GM23248 (cell line): ENCODE measurements at regions not wholly inside any gene's neighbourhood (a gene's known extent, or its start where the extent isn't known, plus 50 kb on each side); places are given as distances from the start of the nearest gene placed in this dataset.

Experiments used
- DNase-seq: peaks from one replicate; pipeline ENCODE4 v3.0.0-alpha.2; 2015
- H2AFZ ChIP-seq: fragments of 200-600 bp; sonication (generic); 2 replicates; pipeline ENCODE4 v1.6.1; 2016; ENCODE audit warnings: antibody characterized with exemption
- H3F3A ChIP-seq: fragments of 200-600 bp; sonication (generic); 2 replicates; pipeline ENCODE4 v1.6.1; 2016; ENCODE audit warnings: mild to moderate bottlenecking, antibody characterized with exemption, mixed run types; ENCODE audit not compliant: insufficient read depth
- H3K27ac ChIP-seq: fragments of 200-600 bp; sonication (generic); 2 replicates; pipeline ENCODE4 v1.5.1; 2016; ENCODE audit warnings: mild to moderate bottlenecking
- H3K27me3 ChIP-seq: fragments of 200-600 bp; sonication (generic); replicated peaks from 2 replicates; pipeline ENCODE4 v1.6.1; 2016; ENCODE audit warnings: mild to moderate bottlenecking; ENCODE audit not compliant: insufficient read depth
- H3K36me3 ChIP-seq: fragments of 200-600 bp; sonication (generic); 2 replicates; pipeline ENCODE4 v1.6.1; 2016; ENCODE audit warnings: low read depth, mild to moderate bottlenecking
- H3K4me1 ChIP-seq: fragments of 200-600 bp; sonication (generic); 2 replicates; pipeline ENCODE4 v1.6.1; 2016; ENCODE audit warnings: mild to moderate bottlenecking; ENCODE audit not compliant: insufficient read depth
- H3K4me2 ChIP-seq: fragments of 200-600 bp; sonication (generic); one replicate; pipeline ENCODE4 v1.6.1; 2016; ENCODE audit warnings: mild to moderate bottlenecking; ENCODE audit not compliant: unreplicated experiment
- H3K4me3 ChIP-seq: fragments of 200-600 bp; sonication (generic); 2 replicates; pipeline ENCODE4 v1.5.1; 2016; ENCODE audit warnings: mild to moderate bottlenecking
- H3K79me2 ChIP-seq: fragments of 200-600 bp; sonication (generic); 2 replicates; pipeline ENCODE4 v1.6.1; 2016; ENCODE audit warnings: mild to moderate bottlenecking; ENCODE audit not compliant: insufficient read depth
- H3K9ac ChIP-seq: fragments of 200-600 bp; sonication (generic); 2 replicates; pipeline ENCODE4 v1.6.1; 2016; ENCODE audit warnings: mild to moderate bottlenecking
- H3K9me2 ChIP-seq: fragments of 200-600 bp; sonication (generic); 2 replicates; pipeline ENCODE4 v1.6.1; 2016; ENCODE audit warnings: mixed run types, mild to moderate bottlenecking, moderate library complexity; ENCODE audit not compliant: insufficient read depth
- H3K9me3 ChIP-seq: fragments of 200-600 bp; sonication (generic); one replicate; pipeline ENCODE4 v1.6.1; 2017; ENCODE audit warnings: low read depth
- H4K20me1 ChIP-seq: fragments of 200-600 bp; sonication (generic); 2 replicates; pipeline ENCODE4 v1.6.0; 2016; ENCODE audit not compliant: insufficient read depth
- EZH2 ChIP-seq: fragments of 200-600 bp; sonication (generic); IDR thresholded peaks from 2 replicates; pipeline ENCODE4 v1.6.1; 2018; ENCODE audit warnings: antibody characterized with exemption, mild to moderate bottlenecking; ENCODE audit not compliant: insufficient read depth, poor library complexity, severe bottlenecking
- EZH2phosphoT487 ChIP-seq: fragments of 200-600 bp; sonication (generic); IDR thresholded peaks from 2 replicates; pipeline ENCODE4 v1.6.1; 2018; ENCODE audit warnings: antibody characterized with exemption, moderate library complexity, mild to moderate bottlenecking, low read depth; ENCODE audit not compliant: insufficient read depth
- WGBS, 2 experiments: methylation state at CpG; one replicate each; pipeline ENCODE4 v1.1.6; 2015 to 2017; ENCODE audit warnings: low lambda C conversion rate in 2 of 2, low coverage in 1 of 2; ENCODE audit errors: missing lambda C conversion rate in 2 of 2; 5-methylcytosine and 5-hydroxymethylcytosine counted together
- in situ Hi-C: fragments of 300-500 bp; cut with MboI; formaldehyde crosslinking; loops from 2 replicates; pipeline ENCODE4 v1.15.0; 2020

GRCh38 chr5:143601917-143602333 is 198.4 kb upstream of the NR3C1 start:
- Histone ChIP-seq H3F3A (peaks cover 15% of the 10 kb centered on the region; the same call in 1 of the 2 replicates), H3K79me2 (no peaks in the 10 kb centered on the region), H3K27ac (no peak overlapping the region), H4K20me1 (no peaks in the 10 kb centered on the region), H3K4me1 (peaks cover 8% of the 10 kb centered on the region), H3K27me3 (no peaks in the 10 kb centered on the region), H3K9me2 (no peaks in the 10 kb centered on the region), H3K4me3 (no peak overlapping the region), H3K4me2 (no peak overlapping the region), H3K36me3 (no peaks in the 10 kb centered on the region), H2AFZ (no peak overlapping the region), H3K9me3 (no peaks in the 10 kb centered on the region), H3K9ac (no peak overlapping the region)
- 84 to 91% methylated on average over 4 of the region's 4 CpGs for WGBS, 2 experiments
- TF ChIP-seq EZH2phosphoT487 (no peak), EZH2 (no peak)
- in situ Hi-C loops: no loop called here
- no peak for DNase-seq

- H3K27ac ChIP-seq: no peak overlapping the region
- H3K4me2 ChIP-seq: no peak overlapping the region
- no peak for DNase-seq
- 68 to 70% methylated on average over 6 of the region's 6 CpGs for WGBS, 2 experiments
- no peak overlapping the region; the same call in 1 of the 2 replicates for H2AFZ ChIP-seq
- peaks cover 10% of the 10 kb centered on the region for H3K4me1 ChIP-seq
- no peak overlapping the region for H3K9ac ChIP-seq
- TF ChIP-seq EZH2phosphoT487 (no peak), EZH2 (no peak)
- H3F3A ChIP-seq: peaks cover 13% of the 10 kb centered on the region; the same call in 1 of the 2 replicates
- no peaks in the 10 kb centered on the region for H3K27me3 ChIP-seq
- no peaks in the 10 kb centered on the region for H3K9me2 ChIP-seq
- H3K36me3 ChIP-seq: no peaks in the 10 kb centered on the region
- in situ Hi-C loops: no loop called here
- no peak overlapping the region for H3K4me3 ChIP-seq
- H3K9me3 ChIP-seq: no peaks in the 10 kb centered on the region
- H3K79me2 ChIP-seq: no peaks in the 10 kb centered on the region
- H4K20me1 ChIP-seq: no peaks in the 10 kb centered on the region
Observed at GRCh38 chr5:143601357-143601756, 197.9 kb upstream of the NR3C1 start.

GRCh38 chr5:143600396-143601075 is 197.1 kb upstream of the NR3C1 start:
- 68 to 70% methylated on average over 6 of the region's 6 CpGs for WGBS, 2 experiments
- Histone ChIP-seq H3K36me3 (no peaks in the 10 kb centered on the region), H3K9me2 (no peaks in the 10 kb centered on the region), H3K4me3 (no peak overlapping the region), H3K27ac (no peak overlapping the region), H3K4me1 (peaks cover 19% of the 10 kb centered on the region), H3K27me3 (no peaks in the 10 kb centered on the region), H3F3A (peaks cover 12% of the 10 kb centered on the region; the same call in 1 of the 2 replicates), H3K4me2 (no peak overlapping the region), H3K9me3 (no peaks in the 10 kb centered on the region), H3K9ac (no peak overlapping the region), H2AFZ (no peak overlapping the region), H4K20me1 (no peaks in the 10 kb centered on the region), H3K79me2 (no peaks in the 10 kb centered on the region)
- peak; percentile 65 for DNase-seq
- TF ChIP-seq EZH2phosphoT487 (no peak), EZH2 (no peak)
- in situ Hi-C loops: no loop called here

- H3K9me2 ChIP-seq: no peaks in the 10 kb centered on the region
- no peak for TF ChIP-seq EZH2phosphoT487
- TF ChIP-seq EZH2: no peak
- H3K4me2 ChIP-seq: no peak overlapping the region
- no peaks in the 10 kb centered on the region for H4K20me1 ChIP-seq
- 92 to 96% methylated on average over 6 of the region's 6 CpGs for WGBS, 2 experiments
- in situ Hi-C loops: no loop called here
- no peak overlapping the region for H3K27ac ChIP-seq
- no peaks in the 10 kb centered on the region for H3K36me3 ChIP-seq
- no peaks in the 10 kb centered on the region for H3K27me3 ChIP-seq
- H3K4me1 ChIP-seq: peaks cover 27% of the 10 kb centered on the region
- no peak overlapping the region for H3K4me3 ChIP-seq
- no peak overlapping the region for H3K9ac ChIP-seq
- H3K79me2 ChIP-seq: no peaks in the 10 kb centered on the region
- H3K9me3 ChIP-seq: no peaks in the 10 kb centered on the region
- no peak for DNase-seq
- peaks cover 19% of the 10 kb centered on the region; the same call in 1 of the 2 replicates for H3F3A ChIP-seq
- H2AFZ ChIP-seq: no peak overlapping the region
Observed at GRCh38 chr5:143599474-143599873, 196.0 kb upstream of the NR3C1 start.
